Hepatic stellate cell (primary cell): ENCODE measurements at regions not wholly inside any gene's neighbourhood (a gene's known extent, or its start where the extent isn't known, plus 50 kb on each side); places are given as distances from the start of the nearest gene placed in this dataset.
"Not testable (repeated sequence)": the region's sequence is repeated elsewhere in the genome, so short reads cannot be mapped to it uniquely, and the experiment has no call there.

Experiments
- DNase-seq: peaks from one replicate; pipeline ENCODE4 v3.0.0; 2011; ENCODE audit warnings: low spot score

DNA sequence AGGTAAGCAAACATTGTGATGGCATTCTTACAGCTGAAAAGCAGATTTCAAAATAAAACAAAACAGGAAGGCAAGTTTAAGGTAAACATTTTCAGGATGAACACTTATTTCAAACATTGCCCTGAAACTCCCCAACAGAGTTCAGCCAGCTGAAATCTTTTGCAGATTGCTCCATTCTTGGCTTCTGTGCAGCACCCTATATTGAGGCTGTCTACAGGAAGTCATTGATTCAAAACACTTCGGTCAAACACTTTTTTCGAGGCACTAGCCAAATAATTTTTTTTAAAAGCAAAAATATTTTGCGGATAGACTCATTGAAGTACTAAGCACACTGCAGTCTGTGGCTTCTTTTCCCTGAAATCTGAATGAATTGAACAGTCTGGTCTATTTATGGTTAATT lies 318.1 kb upstream of the PDE3A start:
- no peak for DNase-seq

- DNase-seq, result no peak
Measured at GRCh38 chr12:20053782-20054181, 314.6 kb upstream of the PDE3A start.

DNA sequence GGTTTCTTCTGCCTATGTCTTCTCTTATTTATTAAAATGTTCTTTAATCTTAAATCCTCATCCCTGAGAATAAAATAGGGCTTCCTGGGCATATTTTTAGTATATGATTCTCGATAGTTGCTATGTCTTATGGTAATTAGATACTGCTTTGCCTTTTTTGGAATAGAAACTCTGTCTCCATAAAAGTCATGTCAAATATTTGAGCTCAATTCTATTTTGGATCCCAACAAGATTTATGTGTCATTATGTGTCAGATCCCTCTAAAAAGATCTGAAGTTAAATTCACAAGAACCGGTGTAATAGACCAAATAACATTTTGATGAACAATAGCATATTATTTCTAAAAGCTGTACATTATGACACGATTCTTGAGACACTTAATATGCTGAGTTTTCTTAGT lies 312.5 kb upstream of the PDE3A start:
- DNase-seq, result no peak

GRCh38 chr12:20057398-20057797 lies 310.9 kb upstream of the PDE3A start:
- no peak for DNase-seq

DNA sequence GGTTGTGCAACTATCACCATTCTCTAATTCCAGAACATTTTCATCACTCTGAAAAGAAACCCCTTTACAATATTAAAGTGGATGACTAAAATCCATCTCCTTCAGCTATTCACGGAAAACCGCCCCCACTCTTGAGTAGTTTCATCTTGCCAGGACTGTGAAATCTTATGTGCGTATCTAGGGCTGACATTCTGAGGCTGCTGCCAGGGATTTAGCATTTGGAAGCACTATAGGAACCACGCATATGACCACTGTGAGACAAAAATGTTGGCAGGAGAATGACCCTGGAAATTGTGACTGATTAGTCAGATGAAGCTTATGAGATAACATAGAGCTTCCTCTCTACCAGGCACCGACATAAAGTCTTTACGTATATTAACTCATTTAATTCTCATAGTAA lies 305.2 kb upstream of the PDE3A start:
- no peak for DNase-seq

DNA sequence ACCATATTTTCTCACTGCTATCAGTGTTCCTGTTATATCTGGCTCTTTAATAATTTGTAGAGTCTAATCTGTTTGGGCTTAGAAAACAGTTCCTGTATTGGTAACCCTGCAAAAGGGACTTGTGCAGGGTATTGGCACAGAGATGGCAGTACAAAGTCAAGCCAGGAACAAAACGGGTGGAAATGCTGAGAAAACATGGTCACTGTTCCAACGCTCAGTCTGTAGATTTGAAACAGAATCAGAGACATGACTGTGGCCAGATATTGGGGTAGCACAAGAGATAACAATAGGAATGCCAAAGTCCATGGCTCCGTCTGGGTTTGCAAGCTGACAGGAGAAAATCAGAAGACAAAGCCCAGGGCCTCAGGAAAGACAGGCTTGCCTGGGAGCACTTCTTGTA lies 290.7 kb upstream of the PDE3A start:
- DNase-seq, result no peak

GRCh38 chr12:20089077-20089476 lies 279.3 kb upstream of the PDE3A start:
- no peak for DNase-seq

GRCh38 chr12:20093190-20093810 lies 275.0 kb upstream of the PDE3A start:
- DNase-seq, result not testable (repeated sequence)

GRCh38 chr12:20096430-20096829 lies 271.9 kb upstream of the PDE3A start:
- no peak for DNase-seq

GRCh38 chr12:20097626-20098025 lies 270.7 kb upstream of the PDE3A start:
- peak; percentile 77 for DNase-seq

DNA sequence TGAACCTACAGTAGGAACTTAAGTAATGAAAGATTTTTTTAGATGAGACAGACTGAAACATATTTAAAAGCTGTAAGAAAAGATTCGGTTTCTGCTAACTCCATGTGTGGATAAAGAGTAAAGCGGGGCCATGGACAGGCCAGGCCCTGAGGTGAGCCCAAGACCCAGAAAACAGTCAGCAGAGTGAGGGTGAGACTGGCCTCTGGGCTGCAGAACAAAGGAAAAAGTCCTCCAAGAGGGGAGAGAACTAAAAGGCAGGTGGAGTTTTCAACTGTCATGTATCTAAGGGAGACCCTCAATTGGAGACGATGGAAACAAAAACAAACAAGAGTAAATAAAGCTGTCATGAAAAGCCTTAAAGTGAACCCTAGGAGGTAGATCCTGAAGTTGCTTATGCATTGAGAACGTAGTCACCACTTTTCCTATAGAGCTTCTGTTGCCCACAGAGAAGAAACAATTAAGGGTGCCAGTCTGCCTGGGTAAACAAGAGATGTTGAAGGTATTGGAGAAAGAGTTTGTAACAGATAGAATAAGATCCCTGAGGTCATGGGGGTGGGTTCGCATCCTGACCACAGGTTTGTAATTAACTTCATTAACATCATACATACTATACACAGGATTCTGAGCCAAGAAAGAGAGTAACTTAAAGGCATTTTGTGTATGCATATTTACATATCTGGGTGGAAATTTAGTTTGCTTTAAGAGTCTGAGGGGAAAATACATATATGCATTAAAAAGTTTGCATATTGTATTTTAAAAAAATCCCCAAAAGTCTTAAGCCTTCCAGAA lies 268.7 kb upstream of the PDE3A start:
- no peak for DNase-seq

- DNase-seq, result no peak
Measured at GRCh38 chr12:20101046-20101445, 267.3 kb upstream of the PDE3A start.

- no peak for DNase-seq
Measured at GRCh38 chr12:20105943-20106342, 262.4 kb upstream of the PDE3A start.

DNA sequence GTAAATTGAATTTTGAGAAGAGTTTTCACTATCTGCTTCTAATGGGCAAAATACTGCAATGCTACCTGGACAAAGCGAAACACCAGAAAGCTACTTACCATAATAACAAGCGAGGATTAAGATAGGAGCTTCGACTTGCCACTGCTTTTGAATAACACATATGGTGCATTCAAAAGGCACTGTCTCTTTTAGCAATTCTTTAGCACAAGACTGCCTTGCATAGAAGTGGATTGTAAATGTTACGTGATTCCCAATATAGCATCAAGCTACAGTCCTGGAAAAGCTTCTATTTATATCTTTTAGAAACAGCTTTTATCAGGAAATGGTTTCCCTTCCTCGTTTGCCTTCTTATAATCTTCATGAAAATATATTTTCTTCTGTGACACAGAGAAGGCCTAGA lies 258.7 kb upstream of the PDE3A start:
- DNase-seq, result no peak

GRCh38 chr12:20115371-20115770 lies 253.0 kb upstream of the PDE3A start:
- not testable (repeated sequence) for DNase-seq

DNA sequence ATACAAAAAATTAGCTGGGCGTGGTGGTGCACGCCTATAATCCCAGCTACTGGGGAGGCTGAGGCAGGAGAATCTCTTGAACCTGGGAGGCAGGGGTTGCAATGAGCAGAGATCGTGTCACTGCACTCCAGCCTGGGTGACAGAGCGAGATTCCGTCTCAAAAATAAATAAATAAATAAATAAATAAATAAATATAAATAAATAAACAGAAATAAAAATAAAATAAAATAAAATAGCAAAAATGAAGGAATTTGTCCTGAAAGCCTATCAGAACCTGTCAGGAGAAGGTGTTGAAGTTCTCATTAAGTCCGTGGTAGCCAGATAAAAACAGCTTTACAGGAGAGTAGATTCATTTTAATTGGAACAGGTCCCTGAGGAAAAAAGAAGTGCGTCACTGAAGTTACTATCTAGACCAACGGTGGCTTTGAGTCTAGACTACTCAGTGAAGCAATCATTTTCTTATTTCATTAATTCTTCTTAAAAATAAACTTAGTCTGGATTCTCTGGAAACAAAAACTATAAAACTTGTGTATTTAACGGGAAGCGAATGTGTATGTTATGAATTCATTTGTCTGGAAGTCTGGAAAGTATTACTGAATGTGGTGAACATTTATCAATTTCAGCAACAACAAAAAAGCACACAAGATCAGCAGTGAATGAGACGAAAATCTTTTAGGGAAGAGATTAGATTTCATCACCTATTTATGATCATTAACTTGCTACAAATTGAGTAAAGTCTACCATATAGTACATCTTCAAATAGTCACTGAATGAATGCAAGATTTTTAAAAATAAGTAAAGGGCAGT lies 248.5 kb upstream of the PDE3A start:
- DNase-seq, result no peak

GRCh38 chr12:20120403-20120725 lies 248.0 kb upstream of the PDE3A start:
- no peak for DNase-seq

GRCh38 chr12:20122274-20122673 lies 246.1 kb upstream of the PDE3A start:
- no peak for DNase-seq

DNA sequence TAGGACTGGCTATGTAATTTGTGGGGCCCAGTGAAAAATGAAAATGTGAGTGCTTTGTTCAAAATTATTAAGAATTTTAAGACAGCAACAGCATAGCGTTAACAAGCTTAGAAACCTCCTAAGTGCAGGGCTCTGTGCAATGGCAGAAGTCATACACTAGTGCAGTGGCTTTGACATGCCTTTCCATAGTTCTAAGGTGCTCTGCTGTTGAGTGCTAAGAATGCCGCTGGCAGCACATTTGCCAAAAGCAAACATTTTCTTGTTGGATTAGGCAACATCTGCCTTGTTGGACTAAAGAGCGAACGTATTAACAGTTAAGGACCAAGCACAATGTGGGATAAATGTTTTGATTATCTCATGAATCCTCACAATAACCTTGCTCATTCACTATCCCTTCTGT lies 244.9 kb upstream of the PDE3A start:
- no peak for DNase-seq

- DNase-seq, result no peak
Measured at GRCh38 chr12:20125276-20125798, 243.0 kb upstream of the PDE3A start.

GRCh38 chr12:20126601-20127000 lies 241.7 kb upstream of the PDE3A start:
- no peak for DNase-seq

DNA sequence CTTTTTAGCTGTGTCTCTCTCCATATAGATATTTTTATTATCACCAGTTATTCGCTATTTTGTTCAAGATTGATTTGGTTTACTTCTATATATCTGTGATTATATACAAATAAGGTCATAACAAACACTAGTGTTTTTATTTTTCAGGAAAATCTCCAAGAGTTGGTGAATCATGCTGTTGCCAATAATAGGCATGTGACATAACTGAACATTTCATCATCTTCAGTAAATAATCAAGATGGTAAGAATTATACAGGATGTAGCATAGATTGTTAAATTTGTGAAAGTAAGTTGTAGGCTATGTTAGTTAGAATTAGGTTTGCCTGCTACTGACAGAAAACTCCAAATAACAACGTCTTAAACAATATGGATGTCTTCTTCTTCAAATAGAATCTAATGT lies 240.9 kb upstream of the PDE3A start:
- no peak for DNase-seq

- no peak for DNase-seq
Measured at GRCh38 chr12:20128928-20129327, 239.4 kb upstream of the PDE3A start.
